AG04450 (cell line): ENCODE measurements at regions not wholly inside any gene's neighbourhood (a gene's known extent, or its start where the extent isn't known, plus 50 kb on each side); places are given as distances from the start of the nearest gene placed in this dataset.

ENCODE experiments used
- CTCF ChIA-PET: fragments of 300-600, 350-600 bp; formaldehyde crosslinking; extraction: SDS; loops from one replicate; lab custom pipeline; 2022; ENCODE audit warnings: antibody characterized with exemption, inconsistent platforms; lab: Charles Lee
- POLR2A ChIA-PET: fragments of 350-600 bp; formaldehyde crosslinking; extraction: SDS; loops from one replicate; lab custom pipeline; 2021; ENCODE audit warnings: antibody characterized with exemption, inconsistent platforms; lab: Yijun Ruan, JAX
- DNase-seq: peaks from one replicate; pipeline ENCODE4 v3.0.0-alpha.2; 2011; ENCODE audit warnings: low read depth, low spot score
- H3K27ac ChIP-seq: one replicate; pipeline ENCODE4 v1.5.1; 2012; ENCODE audit warnings: low read depth, low read length, control low read depth
- H3K27me3 ChIP-seq: one replicate; pipeline ENCODE4 v1.6.0; 2012; ENCODE audit warnings: low read length; ENCODE audit not compliant: control insufficient read depth, insufficient read depth
- H3K4me3 ChIP-seq: 2 replicates; pipeline ENCODE4 v1.5.1; 2011; ENCODE audit warnings: mild to moderate bottlenecking, low read depth, low read length, control low read depth
- H3K9me3 ChIP-seq: 2 replicates; pipeline ENCODE4 v1.5.1; 2012; ENCODE audit warnings: low read length; ENCODE audit not compliant: control insufficient read depth, insufficient read depth
- CTCF ChIP-seq: IDR thresholded peaks from 2 replicates; pipeline ENCODE4 v1.5.1; 2011; ENCODE audit warnings: low read depth, low read length, control low read depth, inconsistent platforms

DNA sequence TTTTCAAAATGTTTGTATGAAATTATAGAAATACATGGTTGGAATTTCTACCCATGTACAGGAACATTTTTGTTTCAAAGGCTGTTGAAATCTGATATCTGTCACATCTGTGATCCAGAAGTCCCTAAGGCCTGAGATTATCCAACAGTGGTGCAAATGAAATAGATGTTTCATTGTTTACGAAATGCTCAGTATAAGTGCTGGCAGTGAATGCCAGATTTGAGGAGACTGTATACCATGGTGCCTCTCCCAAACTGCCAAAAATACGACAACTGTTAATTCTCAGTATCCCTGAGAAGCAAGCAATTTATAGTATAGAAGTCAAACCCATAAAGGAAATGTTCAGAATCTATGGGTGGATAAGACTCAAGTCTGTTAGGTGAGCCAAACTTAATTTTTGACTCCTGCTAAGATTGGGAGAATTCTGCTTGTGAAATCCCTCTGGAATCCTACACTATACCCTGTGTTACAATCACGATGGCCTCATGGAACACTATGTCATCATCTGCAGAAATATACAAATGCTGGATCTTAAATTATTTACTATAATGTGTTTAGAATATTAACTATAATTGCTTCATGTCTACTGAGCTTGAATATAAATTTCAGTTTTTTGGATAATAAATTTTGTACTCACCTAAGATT lies 71.2 kb upstream of the DOCK10 start:
- Histone ChIP-seq H3K27me3 (no peaks in the 10 kb centered on the region), H3K4me3 (no peak overlapping the region), H3K9me3 (no peaks in the 10 kb centered on the region), H3K27ac (no peak overlapping the region)
- ChIA-PET CTCF (interaction anchor here (0.9 kb wide), 1 partner anchor 548 kb away, joined by 3 read pairs; no protein-coding TSS in a partner anchor), POLR2A (no interaction called here)
- TF ChIP-seq CTCF = no peak
- DNase-seq = no peak

GRCh38 chr2:225112362-225113126 lies 70.3 kb upstream of the DOCK10 start:
- POLR2A ChIA-PET = no interaction called here
- Histone ChIP-seq H3K27ac (no peak overlapping the region), H3K27me3 (no peaks in the 10 kb centered on the region), H3K9me3 (no peaks in the 10 kb centered on the region; the same call in 1 of the 2 replicates), H3K4me3 (no peak overlapping the region)
- CTCF ChIA-PET = no interaction called here
- no peak for TF ChIP-seq CTCF
- no peak for DNase-seq

- ChIA-PET POLR2A (no interaction called here), CTCF (interaction anchor here (0.6 kb wide), 2 partner anchors 10 to 181 kb away, joined by 3 to 6 read pairs; no protein-coding TSS in a partner anchor)
- TF ChIP-seq CTCF = no peak
- Histone ChIP-seq H3K27me3 (no peaks in the 10 kb centered on the region), H3K4me3 (no peak overlapping the region), H3K9me3 (no peaks in the 10 kb centered on the region; the same call in 1 of the 2 replicates), H3K27ac (no peak overlapping the region)
- DNase-seq = no peak
Measured at GRCh38 chr2:225108805-225109204, 66.5 kb upstream of the DOCK10 start.

GRCh38 chr2:225104971-225105370 lies 62.7 kb upstream of the DOCK10 start:
- no peak overlapping the region for H3K27ac ChIP-seq
- TF ChIP-seq CTCF = no peak
- DNase-seq = no peak

GRCh38 chr2:225104321-225104720 lies 62.1 kb upstream of the DOCK10 start:
- ChIA-PET CTCF (interaction anchor here (1.0 kb wide), 1 partner anchor 556 kb away, joined by 4 read pairs; no protein-coding TSS in a partner anchor), POLR2A (interaction anchor here (0.6 kb wide), 1 partner anchor 956 kb away, joined by 3 read pairs; no protein-coding TSS in a partner anchor)
- DNase-seq = no peak
- no peak for TF ChIP-seq CTCF
- Histone ChIP-seq H3K4me3 (no peak overlapping the region), H3K27ac (no peak overlapping the region), H3K27me3 (no peaks in the 10 kb centered on the region), H3K9me3 (no peaks in the 10 kb centered on the region; the same call in 1 of the 2 replicates)

More at GRCh38 chr2:225104971-225105370, 62.7 kb upstream of the DOCK10 start:
- ChIA-PET POLR2A (no interaction called here), CTCF (no interaction called here)
- Histone ChIP-seq H3K9me3 (no peaks in the 10 kb centered on the region; the same call in 1 of the 2 replicates), H3K4me3 (no peak overlapping the region), H3K27me3 (no peaks in the 10 kb centered on the region)
